CD4-positive, alpha-beta T cell treated with Interleukin-4 for 1 hour (primary cell): ENCODE measurements at regions not wholly inside any gene's neighbourhood (a gene's known extent, or its start where the extent isn't known, plus 50 kb on each side); places are given as distances from the start of the nearest gene placed in this dataset.

Experiments used
- DNase-seq, 2 donors: peaks; one replicate each; pipeline ENCODE4 v3.0.0-alpha.2; 2020 to 2022

- DNase-seq = no peak
Measured at GRCh38 chr12:107449891-107450290, 235.7 kb upstream of the PWP1 start.

- DNase-seq = no peak
Measured at GRCh38 chr12:107450541-107450940, 235.1 kb upstream of the PWP1 start.

GRCh38 chr12:107451246-107451645 is 234.4 kb upstream of the PWP1 start:
- DNase-seq = no peak

- no peak for DNase-seq
Measured at GRCh38 chr12:107454109-107454830, 231.3 kb upstream of the PWP1 start.

- no peak for DNase-seq
Measured at GRCh38 chr12:107457362-107457935, 228.2 kb upstream of the PWP1 start.

GRCh38 chr12:107458163-107458562 is 227.4 kb upstream of the PWP1 start:
- no peak for DNase-seq

- DNase-seq = no peak
Measured at GRCh38 chr12:107458990-107459389, 226.6 kb upstream of the PWP1 start.

GRCh38 chr12:107459641-107460040 is 226.0 kb upstream of the PWP1 start:
- DNase-seq = no peak

GRCh38 chr12:107461222-107461975 is 224.2 kb upstream of the PWP1 start:
- DNase-seq = no peak

- DNase-seq = no peak
Measured at GRCh38 chr12:107462428-107463332, 222.9 kb upstream of the PWP1 start.

GRCh38 chr12:107464644-107465043 is 221.0 kb upstream of the PWP1 start:
- DNase-seq = no peak

- no peak for DNase-seq
Measured at GRCh38 chr12:107465625-107466024, 220.0 kb upstream of the PWP1 start.

- no peak for DNase-seq
Measured at GRCh38 chr12:107467716-107468115, 217.9 kb upstream of the PWP1 start.

- DNase-seq = no peak
Measured at GRCh38 chr12:107468182-107468581, 217.4 kb upstream of the PWP1 start.

GRCh38 chr12:107469011-107469410 is 216.6 kb upstream of the PWP1 start:
- no peak for DNase-seq

- no peak for DNase-seq
Measured at GRCh38 chr12:107470645-107471044, 215.0 kb upstream of the PWP1 start.

- DNase-seq = no peak
Measured at GRCh38 chr12:107472308-107472707, 213.3 kb upstream of the PWP1 start.

- no peak for DNase-seq
Measured at GRCh38 chr12:107474099-107474498, 211.5 kb upstream of the PWP1 start.

GRCh38 chr12:107474639-107475539 is 210.7 kb upstream of the PWP1 start:
- DNase-seq = no peak

- no peak for DNase-seq
Measured at GRCh38 chr12:107475900-107476299, 209.7 kb upstream of the PWP1 start.

GRCh38 chr12:107477018-107477417 is 208.6 kb upstream of the PWP1 start:
- no peak for DNase-seq
